ENCODE measurements at regions not wholly inside any gene's neighbourhood (a gene's known extent, or its start where the extent isn't known, plus 50 kb on each side); places are given as distances from the start of the nearest gene placed in this dataset.

- H3K27ac ChIP-seq (ENCODE audit: low read depth, low read length): no peak overlapping the region
- WGBS, 2 experiments (ENCODE audit: insufficient coverage in 1 of 2, insufficient read length in 1 of 2): 82 to 85% methylated on average over 2 of the region's 2 CpGs
- Mint-ChIP-seq H3K36me3 (ENCODE audit: low read depth) (no peaks in the 10 kb centered on the region), H3K27me3 (ENCODE audit: insufficient read depth) (peaks cover 46% of the 10 kb centered on the region), H3K27ac (no peak overlapping the region), H3K4me1 (peaks cover 18% of the 10 kb centered on the region), H3K4me3 (no peak overlapping the region), H3K9me3 (no peaks in the 10 kb centered on the region)
- H3K4me3 ChIP-seq (ENCODE audit: low read length): no peak overlapping the region
- peaks cover 26% of the 10 kb centered on the region for H3K27me3 ChIP-seq (ENCODE audit: control insufficient read depth, insufficient read depth, low read length, poor library complexity, severe bottlenecking)
- H3K9me3 ChIP-seq (ENCODE audit: control insufficient read depth, low read length): peaks cover 6% of the 10 kb centered on the region
- H3K4me1 ChIP-seq (ENCODE audit: control insufficient read depth, insufficient read depth, low read length): no peaks in the 10 kb centered on the region
- no peak for TF ChIP-seq CTCF (conservative IDR thresholded peaks at IDR 0.05)
- H3K36me3 ChIP-seq (ENCODE audit: control insufficient read depth, insufficient read depth, low read length): no peaks in the 10 kb centered on the region
- DNase-seq: no peak
- H3K9ac ChIP-seq (ENCODE audit: extremely low read depth, low read length, poor library complexity, severe bottlenecking): no peak overlapping the region
These were observed 141.6 kb downstream of the DACT1 start for GRCh38 chr14:58779376-58779775.

- Histone ChIP-seq H3K27me3 (ENCODE audit: control insufficient read depth, insufficient read depth, low read length, poor library complexity, severe bottlenecking) (peaks cover 17% of the 10 kb centered on the region), H3K9ac (ENCODE audit: extremely low read depth, low read length, poor library complexity, severe bottlenecking) (no peak overlapping the region), H3K4me3 (ENCODE audit: low read length) (no peak overlapping the region), H3K9me3 (ENCODE audit: control insufficient read depth, low read length) (peaks cover 2% of the 10 kb centered on the region), H3K4me1 (ENCODE audit: control insufficient read depth, insufficient read depth, low read length) (no peaks in the 10 kb centered on the region), H3K36me3 (ENCODE audit: control insufficient read depth, insufficient read depth, low read length) (no peaks in the 10 kb centered on the region), H3K27ac (ENCODE audit: low read depth, low read length) (no peak overlapping the region)
- H3K4me1 Mint-ChIP-seq: peaks cover 18% of the 10 kb centered on the region
- WGBS, 2 experiments (ENCODE audit: insufficient coverage in 1 of 2, insufficient read length in 1 of 2): 94 to 100% methylated on average over 3 to 5 of the region's 5 CpGs
- H3K27me3 Mint-ChIP-seq (ENCODE audit: insufficient read depth): peaks cover 37% of the 10 kb centered on the region
- DNase-seq: no peak
- no peak overlapping the region for H3K27ac Mint-ChIP-seq
- H3K36me3 Mint-ChIP-seq (ENCODE audit: low read depth): no peaks in the 10 kb centered on the region
- no peak for TF ChIP-seq CTCF (conservative IDR thresholded peaks at IDR 0.05)
- no peak overlapping the region for H3K4me3 Mint-ChIP-seq
- H3K9me3 Mint-ChIP-seq: no peaks in the 10 kb centered on the region
These were observed 142.4 kb downstream of the DACT1 start for GRCh38 chr14:58780185-58780584.

GRCh38 chr14:58780605-58781004 is 142.8 kb downstream of the DACT1 start:
- H3K27ac ChIP-seq (ENCODE audit: low read depth, low read length): no peak overlapping the region
- TF ChIP-seq CTCF (conservative IDR thresholded peaks at IDR 0.05): no peak
- Mint-ChIP-seq H3K36me3 (ENCODE audit: low read depth) (no peaks in the 10 kb centered on the region), H3K9me3 (no peaks in the 10 kb centered on the region), H3K27ac (no peak overlapping the region), H3K27me3 (ENCODE audit: insufficient read depth) (peaks cover 36% of the 10 kb centered on the region), H3K4me1 (peaks cover 18% of the 10 kb centered on the region), H3K4me3 (no peak overlapping the region)
- H3K9me3 ChIP-seq (ENCODE audit: control insufficient read depth, low read length): no peaks in the 10 kb centered on the region
- 94 to 100% methylated on average over 5 to 6 of the region's 6 CpGs for WGBS, 2 experiments (ENCODE audit: insufficient coverage in 1 of 2, insufficient read length in 1 of 2)
- no peak overlapping the region for H3K9ac ChIP-seq (ENCODE audit: extremely low read depth, low read length, poor library complexity, severe bottlenecking)
- no peak overlapping the region for H3K4me3 ChIP-seq (ENCODE audit: low read length)
- no peaks in the 10 kb centered on the region for H3K36me3 ChIP-seq (ENCODE audit: control insufficient read depth, insufficient read depth, low read length)
- H3K27me3 ChIP-seq (ENCODE audit: control insufficient read depth, insufficient read depth, low read length, poor library complexity, severe bottlenecking): peaks cover 15% of the 10 kb centered on the region
- DNase-seq: no peak
- H3K4me1 ChIP-seq (ENCODE audit: control insufficient read depth, insufficient read depth, low read length): no peaks in the 10 kb centered on the region

Measured in endodermal cell (in vitro differentiated cells).